Urinary bladder (tissue), 3 donors: ENCODE measurements at regions not wholly inside any gene's neighbourhood (a gene's known extent, or its start where the extent isn't known, plus 50 kb on each side); places are given as distances from the start of the nearest gene placed in this dataset.

ENCODE experiments used
- DNase-seq: peaks from one replicate; pipeline ENCODE4 v3.0.0-alpha.2; 2015; ENCODE audit errors: extremely low spot score
- H3K27ac ChIP-seq: one replicate; pipeline ENCODE4 v1.5.1; 2013; ENCODE audit warnings: low read depth, mild to moderate bottlenecking, moderate library complexity
- H3K36me3 ChIP-seq: one replicate; pipeline ENCODE4 v1.6.1; 2013; ENCODE audit warnings: mild to moderate bottlenecking, moderate library complexity; ENCODE audit not compliant: insufficient read depth
- H3K4me1 ChIP-seq: one replicate; pipeline ENCODE4 v1.6.1; 2013; ENCODE audit warnings: mild to moderate bottlenecking, moderate library complexity; ENCODE audit not compliant: insufficient read depth
- H3K4me3 ChIP-seq: one replicate; pipeline ENCODE4 v1.5.1; 2013; ENCODE audit warnings: low read depth, low read length
- WGBS: extraction: QIAGEN DNeasy Blood & Tissue Kit; methylation state at CpG from one replicate; pipeline ENCODE4 v1.1.7; 2013; 5-methylcytosine and 5-hydroxymethylcytosine counted together
- donor health status: healthy with polysubstance abuse.
- donor health status: healthy.

GRCh38 chr2:134083548-134083947, 170.3 kb upstream of the MGAT5 start:
- Histone ChIP-seq H3K4me1 (no peaks in the 10 kb centered on the region), H3K4me3 (no peak overlapping the region), H3K27ac (no peak overlapping the region), H3K36me3 (no peaks in the 10 kb centered on the region)
- no peak for DNase-seq
- 54% methylated on average over 5 of the region's 5 CpGs for WGBS

GRCh38 chr2:134086594-134087219, 167.2 kb upstream of the MGAT5 start:
- no peak overlapping the region for H3K27ac ChIP-seq
- WGBS = 71% methylated on average over 9 of the region's 9 CpGs
- H3K4me3 ChIP-seq = no peak overlapping the region
- no peaks in the 10 kb centered on the region for H3K4me1 ChIP-seq
- H3K36me3 ChIP-seq = no peaks in the 10 kb centered on the region
- DNase-seq = no peak

GRCh38 chr2:134087371-134087921, 166.4 kb upstream of the MGAT5 start:
- no peak for DNase-seq
- H3K4me1 ChIP-seq = no peaks in the 10 kb centered on the region
- H3K36me3 ChIP-seq = no peaks in the 10 kb centered on the region
- H3K27ac ChIP-seq = no peak overlapping the region
- no peak overlapping the region for H3K4me3 ChIP-seq
- 81% methylated on average over 2 of the region's 2 CpGs for WGBS

GRCh38 chr2:134089454-134089853, 164.4 kb upstream of the MGAT5 start:
- no peak overlapping the region for H3K27ac ChIP-seq
- no peak for DNase-seq
- 87% methylated on average over 2 of the region's 2 CpGs for WGBS
- H3K36me3 ChIP-seq = no peaks in the 10 kb centered on the region
- no peak overlapping the region for H3K4me3 ChIP-seq
- no peaks in the 10 kb centered on the region for H3K4me1 ChIP-seq

GRCh38 chr2:134097740-134098139, 156.1 kb upstream of the MGAT5 start:
- 86% methylated on average over 4 of the region's 4 CpGs for WGBS
- no peak overlapping the region for H3K4me3 ChIP-seq
- H3K4me1 ChIP-seq = no peaks in the 10 kb centered on the region
- no peak overlapping the region for H3K27ac ChIP-seq
- H3K36me3 ChIP-seq = no peaks in the 10 kb centered on the region
- no peak for DNase-seq

- Histone ChIP-seq H3K36me3 (no peaks in the 10 kb centered on the region), H3K4me1 (no peaks in the 10 kb centered on the region), H3K27ac (no peak overlapping the region), H3K4me3 (no peak overlapping the region)
- no peak for DNase-seq
- WGBS = 64% methylated on average over 3 of the region's 3 CpGs
Observed at GRCh38 chr2:134098321-134098720, 155.6 kb upstream of the MGAT5 start.

GRCh38 chr2:134099273-134099672, 154.6 kb upstream of the MGAT5 start:
- 76% methylated on average over 1 of the region's 1 CpG for WGBS
- no peak overlapping the region for H3K4me3 ChIP-seq
- DNase-seq = no peak
- no peaks in the 10 kb centered on the region for H3K36me3 ChIP-seq
- H3K4me1 ChIP-seq = no peaks in the 10 kb centered on the region
- no peak overlapping the region for H3K27ac ChIP-seq

GRCh38 chr2:134103196-134103595, 150.7 kb upstream of the MGAT5 start:
- DNase-seq = no peak
- no peaks in the 10 kb centered on the region for H3K36me3 ChIP-seq
- WGBS = 90% methylated on average over 2 of the region's 2 CpGs

GRCh38 chr2:134104754-134105153, 149.1 kb upstream of the MGAT5 start:
- Histone ChIP-seq H3K4me1 (no peaks in the 10 kb centered on the region), H3K36me3 (no peaks in the 10 kb centered on the region), H3K4me3 (no peak overlapping the region), H3K27ac (no peak overlapping the region)
- DNase-seq = no peak
- 57% methylated on average over 1 of the region's 1 CpG for WGBS

More at GRCh38 chr2:134103196-134103595, 150.7 kb upstream of the MGAT5 start:
- H3K27ac ChIP-seq = no peak overlapping the region
- H3K4me3 ChIP-seq = no peak overlapping the region
- H3K4me1 ChIP-seq = no peaks in the 10 kb centered on the region

GRCh38 chr2:134107402-134107801, 146.5 kb upstream of the MGAT5 start:
- WGBS = 64% methylated on average over 3 of the region's 3 CpGs

GRCh38 chr2:134108113-134108512, 145.8 kb upstream of the MGAT5 start:
- no peak overlapping the region for H3K4me3 ChIP-seq
- no peak overlapping the region for H3K27ac ChIP-seq
- H3K4me1 ChIP-seq = no peaks in the 10 kb centered on the region
- no peaks in the 10 kb centered on the region for H3K36me3 ChIP-seq
- DNase-seq = no peak
- 90% methylated on average over 4 of the region's 4 CpGs for WGBS

More at GRCh38 chr2:134107402-134107801, 146.5 kb upstream of the MGAT5 start:
- DNase-seq = no peak
- H3K36me3 ChIP-seq = no peaks in the 10 kb centered on the region
- no peak overlapping the region for H3K27ac ChIP-seq
- H3K4me3 ChIP-seq = no peak overlapping the region
- no peaks in the 10 kb centered on the region for H3K4me1 ChIP-seq

- 96% methylated on average over 17 of the region's 17 CpGs for WGBS
Observed at GRCh38 chr2:134109246-134109645, 144.6 kb upstream of the MGAT5 start.

GRCh38 chr2:134109725-134110124, 144.1 kb upstream of the MGAT5 start:
- Histone ChIP-seq H3K4me3 (no peak overlapping the region), H3K27ac (no peak overlapping the region), H3K36me3 (no peaks in the 10 kb centered on the region), H3K4me1 (no peaks in the 10 kb centered on the region)
- no peak for DNase-seq
- WGBS = 96% methylated on average over 13 of the region's 13 CpGs

More at GRCh38 chr2:134109246-134109645, 144.6 kb upstream of the MGAT5 start:
- Histone ChIP-seq H3K36me3 (no peaks in the 10 kb centered on the region), H3K4me1 (no peaks in the 10 kb centered on the region), H3K4me3 (no peak overlapping the region), H3K27ac (no peak overlapping the region)
- no peak for DNase-seq

- no peaks in the 10 kb centered on the region for H3K4me1 ChIP-seq
- H3K4me3 ChIP-seq = no peak overlapping the region
- no peak for DNase-seq
- H3K36me3 ChIP-seq = no peaks in the 10 kb centered on the region
- WGBS = 84% methylated on average over 3 of the region's 3 CpGs
- H3K27ac ChIP-seq = no peak overlapping the region
Observed at GRCh38 chr2:134110532-134110931, 143.3 kb upstream of the MGAT5 start.
